MM.1S (cell line): ENCODE measurements at regions not wholly inside any gene's neighbourhood (a gene's known extent, or its start where the extent isn't known, plus 50 kb on each side); places are given as distances from the start of the nearest gene placed in this dataset.

Experiments
- DNase-seq: peaks from one replicate; pipeline ENCODE4 v3.0.0-alpha.2; 2015
- H2AFZ ChIP-seq: fragments of 300-600 bp; sonication (generic); 2 replicates; pipeline ENCODE4 v1.6.0; 2016; ENCODE audit warnings: antibody characterized with exemption, low read length
- H3F3A ChIP-seq: fragments of 300-600 bp; sonication (generic); 2 replicates; pipeline ENCODE4 v1.6.1; 2016; ENCODE audit warnings: mild to moderate bottlenecking, antibody characterized with exemption, low read length, moderate library complexity, mixed read lengths; ENCODE audit not compliant: insufficient read depth
- H3K27ac ChIP-seq: fragments of 300-600 bp; sonication (generic); 2 replicates; pipeline ENCODE4 v1.5.1; 2016; ENCODE audit warnings: mild to moderate bottlenecking, low read length
- H3K27me3 ChIP-seq: fragments of 300-600 bp; sonication (generic); replicated peaks from 2 replicates; pipeline ENCODE4 v1.6.0; 2016; ENCODE audit warnings: low read length; ENCODE audit not compliant: insufficient read depth
- H3K36me3 ChIP-seq: fragments of 300-600 bp; sonication (generic); replicated peaks from 2 replicates; pipeline ENCODE4 v1.6.1; 2016; ENCODE audit warnings: mild to moderate bottlenecking, low read length, mixed read lengths; ENCODE audit not compliant: insufficient read depth
- H3K4me1 ChIP-seq: fragments of 300-600 bp; sonication (generic); 2 replicates; pipeline ENCODE4 v1.6.1; 2016; ENCODE audit warnings: low read length, mixed read lengths
- H3K4me2 ChIP-seq: fragments of 300-600 bp; sonication (generic); 2 replicates; pipeline ENCODE4 v1.6.0; 2016; ENCODE audit warnings: low read depth, low read length
- H3K4me3 ChIP-seq: fragments of 300-600 bp; sonication (generic); 2 replicates; pipeline ENCODE4 v1.5.1; 2016; ENCODE audit warnings: low read length, mixed read lengths
- H3K79me2 ChIP-seq: fragments of 300-600 bp; sonication (generic); 2 replicates; pipeline ENCODE4 v1.6.1; 2016; ENCODE audit warnings: mixed run types, low read length, mixed read lengths
- H3K9ac ChIP-seq: fragments of 300-600 bp; sonication (generic); 2 replicates; pipeline ENCODE4 v1.6.1; 2016; ENCODE audit warnings: low read length, mixed read lengths
- H3K9me2 ChIP-seq: fragments of 300-600 bp; sonication (generic); replicated peaks from 2 replicates; pipeline ENCODE4 v1.6.1; 2016; ENCODE audit warnings: mild to moderate bottlenecking, low read length, mixed read lengths; ENCODE audit not compliant: insufficient read depth
- H3K9me3 ChIP-seq: fragments of 300-600 bp; sonication (generic); replicated peaks from 2 replicates; pipeline ENCODE4 v1.6.1; 2016; ENCODE audit warnings: mild to moderate bottlenecking, low read length, mixed read lengths; ENCODE audit not compliant: insufficient read depth
- H4K20me1 ChIP-seq: fragments of 300-600 bp; sonication (generic); 2 replicates; pipeline ENCODE4 v1.6.1; 2016; ENCODE audit warnings: mild to moderate bottlenecking, low read length, moderate library complexity, mixed read lengths; ENCODE audit not compliant: insufficient read depth
- CTCF ChIP-seq: fragments of 300-600 bp; sonication (generic); IDR thresholded peaks from 2 replicates; pipeline ENCODE4 v1.5.1; 2016; ENCODE audit warnings: antibody characterized with exemption, low read length, mixed read lengths
- EZH2 ChIP-seq: fragments of 300-600 bp; sonication (generic); optimal IDR thresholded peaks from 2 replicates; pipeline ENCODE3; 2017; ENCODE audit warnings: low read depth, mild to moderate bottlenecking, antibody characterized with exemption, low read length, mixed read lengths
- EZH2phosphoT487 ChIP-seq: fragments of 300-600 bp; sonication (generic); IDR thresholded peaks from 2 replicates; pipeline ENCODE4 v1.6.1; 2018; ENCODE audit warnings: antibody characterized with exemption, low read length

GRCh38 chr11:95453616-95454171, 222.7 kb upstream of the SESN3 start:
- Histone ChIP-seq H3K9ac (no peak overlapping the region), H3F3A (no peaks in the 10 kb centered on the region), H2AFZ (no peak overlapping the region), H3K4me2 (no peak overlapping the region), H3K79me2 (no peaks in the 10 kb centered on the region), H3K9me3 (no peaks in the 10 kb centered on the region), H3K4me3 (no peak overlapping the region), H4K20me1 (no peaks in the 10 kb centered on the region), H3K4me1 (no peaks in the 10 kb centered on the region), H3K9me2 (no peaks in the 10 kb centered on the region), H3K36me3 (no peaks in the 10 kb centered on the region), H3K27ac (no peak overlapping the region), H3K27me3 (no peaks in the 10 kb centered on the region)
- no peak for DNase-seq
- TF ChIP-seq EZH2, result no peak
- no peak for TF ChIP-seq EZH2phosphoT487
- no peak for TF ChIP-seq CTCF

GRCh38 chr11:95451682-95452081, 220.7 kb upstream of the SESN3 start:
- Histone ChIP-seq H3F3A (no peaks in the 10 kb centered on the region), H2AFZ (no peak overlapping the region), H4K20me1 (no peaks in the 10 kb centered on the region), H3K9me2 (no peaks in the 10 kb centered on the region), H3K79me2 (no peaks in the 10 kb centered on the region), H3K36me3 (no peaks in the 10 kb centered on the region), H3K9me3 (no peaks in the 10 kb centered on the region), H3K27me3 (no peaks in the 10 kb centered on the region), H3K9ac (no peak overlapping the region), H3K4me3 (no peak overlapping the region), H3K27ac (no peak overlapping the region), H3K4me2 (no peak overlapping the region), H3K4me1 (no peaks in the 10 kb centered on the region)
- DNase-seq, result no peak
- TF ChIP-seq EZH2, result no peak
- no peak for TF ChIP-seq EZH2phosphoT487
- no peak for TF ChIP-seq CTCF

- TF ChIP-seq EZH2phosphoT487 (no peak), EZH2 (no peak), CTCF (no peak)
- Histone ChIP-seq H3K4me1 (no peaks in the 10 kb centered on the region), H2AFZ (no peak overlapping the region)
These were observed 220.3 kb upstream of the SESN3 start for GRCh38 chr11:95451261-95451660.

More at GRCh38 chr11:95451261-95451660, 220.3 kb upstream of the SESN3 start:
- H4K20me1 ChIP-seq, result no peaks in the 10 kb centered on the region
- no peak overlapping the region for H3K27ac ChIP-seq
- H3K9me2 ChIP-seq, result no peaks in the 10 kb centered on the region
- no peak overlapping the region for H3K9ac ChIP-seq
- H3K9me3 ChIP-seq, result no peaks in the 10 kb centered on the region
- no peak overlapping the region for H3K4me3 ChIP-seq
- H3K79me2 ChIP-seq, result no peaks in the 10 kb centered on the region
- H3F3A ChIP-seq, result no peaks in the 10 kb centered on the region
- DNase-seq, result no peak
- no peak overlapping the region for H3K4me2 ChIP-seq
- no peaks in the 10 kb centered on the region for H3K27me3 ChIP-seq
- H3K36me3 ChIP-seq, result no peaks in the 10 kb centered on the region
